Mesodermal cell (in vitro differentiated cells): ENCODE measurements at regions not wholly inside any gene's neighbourhood (a gene's known extent, or its start where the extent isn't known, plus 50 kb on each side); places are given as distances from the start of the nearest gene placed in this dataset.

Source experiments
- H3K27ac ChIP-seq: 2 replicates; pipeline ENCODE4 v1.7.0; 2013; ENCODE audit warnings: mild to moderate bottlenecking, low read depth, low read length, moderate library complexity; ENCODE audit not compliant: severe bottlenecking
- H3K36me3 ChIP-seq: 2 replicates; pipeline ENCODE4 v1.7.1; 2013; ENCODE audit warnings: mild to moderate bottlenecking, low read length, moderate library complexity; ENCODE audit not compliant: control insufficient read depth, insufficient read depth
- H3K4me1 ChIP-seq: one replicate; pipeline ENCODE4 v1.7.1; 2013; ENCODE audit warnings: mild to moderate bottlenecking, low read length; ENCODE audit not compliant: insufficient read depth, control insufficient read depth, poor library complexity, severe bottlenecking
- H3K4me3 ChIP-seq: 2 replicates; pipeline ENCODE4 v1.7.0; 2013; ENCODE audit warnings: low read length, control low read depth, mild to moderate bottlenecking; ENCODE audit not compliant: insufficient read depth, poor library complexity, severe bottlenecking; ENCODE audit errors: extremely low read depth
- H3K9me3 ChIP-seq: 2 replicates; pipeline ENCODE4 v1.7.1; 2013; ENCODE audit warnings: mild to moderate bottlenecking, low read length, moderate library complexity; ENCODE audit not compliant: control insufficient read depth
- WGBS, 2 experiments: methylation state at CpG; one replicate each; pipeline ENCODE4 v1.1.5; 2013; ENCODE audit warnings: missing lambda C conversion rate in 2 of 2; ENCODE audit not compliant: insufficient coverage in 2 of 2; 5-methylcytosine and 5-hydroxymethylcytosine counted together

DNA sequence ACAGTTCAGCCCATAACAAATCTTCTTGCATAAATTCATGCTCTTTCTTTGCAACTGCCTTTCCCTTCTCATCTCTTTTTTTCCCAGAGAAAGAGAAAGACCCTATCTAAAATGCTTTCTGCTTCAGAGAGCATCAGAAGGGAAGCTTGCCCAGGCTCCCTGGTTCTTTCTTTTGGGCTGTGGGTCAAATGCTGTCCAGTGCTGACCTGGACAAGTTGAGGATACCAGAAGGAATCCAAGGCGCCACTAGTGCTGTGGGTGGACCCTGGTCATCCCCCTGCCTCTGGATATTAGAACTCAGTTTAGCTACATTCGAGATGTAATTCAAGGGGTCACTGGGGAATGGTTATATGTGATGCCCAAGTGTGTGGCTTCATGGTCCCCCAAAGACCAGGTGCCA is 411.6 kb downstream of the RPS24 start:
- no peak overlapping the region for H3K4me3 ChIP-seq
- no peaks in the 10 kb centered on the region for H3K4me1 ChIP-seq
- WGBS, 2 experiments, result 100% methylated on average over 1 of the region's 2 CpGs
- no peak overlapping the region for H3K27ac ChIP-seq
- H3K36me3 ChIP-seq, result no peaks in the 10 kb centered on the region
- H3K9me3 ChIP-seq, result no peaks in the 10 kb centered on the region

- Histone ChIP-seq H3K9me3 (no peaks in the 10 kb centered on the region), H3K4me3 (no peak overlapping the region), H3K27ac (no peak overlapping the region), H3K36me3 (no peaks in the 10 kb centered on the region), H3K4me1 (no peaks in the 10 kb centered on the region)
- WGBS, 2 experiments, result 81 to 84% methylated on average over 4 of the region's 4 CpGs
Measured at GRCh38 chr10:78448470-78448869, 414.8 kb downstream of the RPS24 start.

DNA sequence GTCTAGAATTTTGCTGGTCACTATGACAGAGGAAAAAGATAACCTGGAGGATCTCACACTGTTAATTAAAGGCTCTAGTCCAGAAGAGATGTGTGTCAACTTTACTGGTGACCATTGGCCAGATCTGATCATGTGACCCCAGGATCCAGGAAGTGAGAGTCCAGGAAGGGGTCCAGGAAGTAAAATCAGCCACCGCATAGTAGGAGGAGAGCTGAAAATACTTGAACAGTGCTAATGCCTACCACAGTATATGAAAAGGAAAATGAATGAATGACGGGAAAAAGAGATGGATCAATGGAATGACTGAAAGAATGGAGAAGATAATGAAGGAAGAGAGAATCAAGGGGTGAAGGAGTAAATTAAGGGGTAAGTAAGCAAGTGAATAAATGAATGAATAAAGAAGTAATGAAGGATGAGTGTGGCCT is 415.3 kb downstream of the RPS24 start:
- Histone ChIP-seq H3K36me3 (no peaks in the 10 kb centered on the region), H3K27ac (no peak overlapping the region), H3K9me3 (no peaks in the 10 kb centered on the region), H3K4me1 (no peaks in the 10 kb centered on the region), H3K4me3 (no peak overlapping the region)
- WGBS, 2 experiments, result 95 to 98% methylated on average over 2 of the region's 2 CpGs

- 90 to 92% methylated on average over 3 to 4 of the region's 4 CpGs for WGBS, 2 experiments
- no peaks in the 10 kb centered on the region for H3K36me3 ChIP-seq
Measured at GRCh38 chr10:78449554-78449953, 415.9 kb downstream of the RPS24 start.

GRCh38 chr10:78450239-78450638 is 416.6 kb downstream of the RPS24 start:
- peak overlapping the region; percentile 29 for H3K27ac ChIP-seq

More at GRCh38 chr10:78449554-78449953, 415.9 kb downstream of the RPS24 start:
- Histone ChIP-seq H3K4me3 (no peak overlapping the region), H3K9me3 (no peaks in the 10 kb centered on the region), H3K27ac (no peak overlapping the region), H3K4me1 (no peaks in the 10 kb centered on the region)

DNA sequence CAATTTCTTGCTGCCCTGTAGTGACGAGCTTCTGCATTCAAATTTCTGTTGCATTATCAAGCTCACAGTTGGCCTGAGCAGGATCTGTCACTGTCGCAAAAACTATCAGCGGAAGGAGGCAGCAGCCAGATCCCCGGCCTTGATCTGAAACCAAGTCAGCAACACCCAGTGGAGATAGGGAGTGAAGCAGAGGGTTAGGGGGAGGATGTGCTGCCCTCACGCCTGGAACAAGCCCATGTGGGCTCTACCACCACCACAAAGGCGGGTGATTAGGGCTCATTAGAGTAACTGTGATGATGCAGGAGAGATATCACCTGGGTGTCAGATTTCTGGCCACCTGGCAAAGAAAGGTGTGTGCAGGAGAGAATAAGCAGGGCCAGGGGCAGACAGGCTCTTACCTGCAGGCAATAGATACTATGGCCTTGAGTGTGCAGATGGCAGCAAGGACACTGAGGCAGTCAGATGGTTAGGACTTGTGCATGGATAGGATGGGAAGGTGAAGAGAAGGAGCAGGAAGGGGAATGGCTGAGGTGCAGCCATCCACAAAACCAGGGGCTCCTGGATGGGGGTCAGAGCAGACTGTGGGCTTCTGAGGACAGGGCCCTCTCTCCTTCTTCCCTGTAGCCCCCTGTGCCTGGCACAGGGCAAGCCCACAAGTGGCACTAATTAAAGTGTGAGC is 417.3 kb downstream of the RPS24 start:
- 75 to 80% methylated on average over 6 of the region's 6 CpGs for WGBS, 2 experiments
- Histone ChIP-seq H3K36me3 (no peaks in the 10 kb centered on the region), H3K4me3 (no peak overlapping the region), H3K27ac (peak overlapping the region; percentile 29), H3K4me1 (no peaks in the 10 kb centered on the region), H3K9me3 (no peaks in the 10 kb centered on the region)

More at GRCh38 chr10:78450239-78450638, 416.6 kb downstream of the RPS24 start:
- Histone ChIP-seq H3K4me1 (no peaks in the 10 kb centered on the region), H3K36me3 (no peaks in the 10 kb centered on the region), H3K4me3 (no peak overlapping the region), H3K9me3 (no peaks in the 10 kb centered on the region)
- 98 to 100% methylated on average over 3 of the region's 3 CpGs for WGBS, 2 experiments

- Histone ChIP-seq H3K27ac (no peak overlapping the region), H3K4me1 (peaks cover under 1% of the 10 kb centered on the region), H3K9me3 (no peaks in the 10 kb centered on the region), H3K36me3 (no peaks in the 10 kb centered on the region), H3K4me3 (no peak overlapping the region)
- WGBS, 2 experiments, result 87 to 92% methylated on average over 10 of the region's 10 CpGs
Measured at GRCh38 chr10:78451592-78451991, 417.9 kb downstream of the RPS24 start.

GRCh38 chr10:78454123-78454645 is 420.5 kb downstream of the RPS24 start:
- peaks cover 18% of the 10 kb centered on the region for H3K4me1 ChIP-seq
- no peaks in the 10 kb centered on the region for H3K36me3 ChIP-seq
- no peak overlapping the region for H3K27ac ChIP-seq
- H3K9me3 ChIP-seq, result no peaks in the 10 kb centered on the region
- no peak overlapping the region for H3K4me3 ChIP-seq
- 79 to 92% methylated on average over 6 of the region's 7 CpGs for WGBS, 2 experiments

GRCh38 chr10:78455236-78455635 is 421.6 kb downstream of the RPS24 start:
- Histone ChIP-seq H3K4me3 (no peak overlapping the region), H3K27ac (no peak overlapping the region), H3K9me3 (no peaks in the 10 kb centered on the region), H3K4me1 (peaks cover 28% of the 10 kb centered on the region), H3K36me3 (no peaks in the 10 kb centered on the region)
- WGBS, 2 experiments, result 73 to 80% methylated on average over 2 to 3 of the region's 8 CpGs

GRCh38 chr10:78455811-78456210 is 422.1 kb downstream of the RPS24 start:
- Histone ChIP-seq H3K27ac (no peak overlapping the region), H3K36me3 (no peaks in the 10 kb centered on the region), H3K4me3 (no peak overlapping the region), H3K4me1 (peaks cover 33% of the 10 kb centered on the region), H3K9me3 (no peaks in the 10 kb centered on the region)
- WGBS, 2 experiments, result 79 to 85% methylated on average over 6 to 7 of the region's 9 CpGs

- no peak overlapping the region for H3K27ac ChIP-seq
- no peaks in the 10 kb centered on the region for H3K9me3 ChIP-seq
- 78 to 94% methylated on average over 8 to 12 of the region's 13 CpGs for WGBS, 2 experiments
- no peak overlapping the region for H3K4me3 ChIP-seq
- H3K4me1 ChIP-seq, result peaks cover 33% of the 10 kb centered on the region
- H3K36me3 ChIP-seq, result no peaks in the 10 kb centered on the region
Measured at GRCh38 chr10:78456649-78457400, 423.2 kb downstream of the RPS24 start.
